ENCODE measurements at regions not wholly inside any gene's neighbourhood (a gene's known extent, or its start where the extent isn't known, plus 50 kb on each side); places are given as distances from the start of the nearest gene placed in this dataset.
"Not testable (repeated sequence)": the region's sequence is repeated elsewhere in the genome, so short reads cannot be mapped to it uniquely, and the experiment has no call there.

- H3K4me1 Mint-ChIP-seq, result no peaks in the 10 kb centered on the region
Measured at GRCh38 chr5:38607396-38607795, 51.0 kb upstream of the LIFR start.

GRCh38 chr5:38607930-38608564 is 51.6 kb upstream of the LIFR start:
- H3K4me1 Mint-ChIP-seq, result no peaks in the 10 kb centered on the region
- no peak overlapping the region for H3K4me3 Mint-ChIP-seq
- DNase-seq, result no peak

More at GRCh38 chr5:38607396-38607795, 51.0 kb upstream of the LIFR start:
- no peak overlapping the region for H3K4me3 Mint-ChIP-seq
- H3K27ac Mint-ChIP-seq, result no peak overlapping the region
- no peak for DNase-seq
- peaks cover 22% of the 10 kb centered on the region for H3K27me3 Mint-ChIP-seq
- H3K9me3 Mint-ChIP-seq, result no peaks in the 10 kb centered on the region
- no peaks in the 10 kb centered on the region for H3K36me3 Mint-ChIP-seq

GRCh38 chr5:38608874-38609273 is 52.4 kb upstream of the LIFR start:
- DNase-seq, result no peak
- Mint-ChIP-seq H3K4me1 (no peaks in the 10 kb centered on the region), H3K36me3 (no peaks in the 10 kb centered on the region), H3K9me3 (no peaks in the 10 kb centered on the region), H3K4me3 (no peak overlapping the region), H3K27ac (no peak overlapping the region), H3K27me3 (peaks cover 24% of the 10 kb centered on the region)

More at GRCh38 chr5:38607930-38608564, 51.6 kb upstream of the LIFR start:
- H3K27me3 Mint-ChIP-seq, result peaks cover 24% of the 10 kb centered on the region
- no peaks in the 10 kb centered on the region for H3K36me3 Mint-ChIP-seq
- H3K9me3 Mint-ChIP-seq, result no peaks in the 10 kb centered on the region
- no peak overlapping the region for H3K27ac Mint-ChIP-seq

GRCh38 chr5:38612851-38613250 is 56.4 kb upstream of the LIFR start:
- Mint-ChIP-seq H3K27me3 (peaks cover 17% of the 10 kb centered on the region), H3K4me3 (no peak overlapping the region), H3K4me1 (no peaks in the 10 kb centered on the region), H3K36me3 (no peaks in the 10 kb centered on the region), H3K27ac (no peak overlapping the region), H3K9me3 (peaks cover 5% of the 10 kb centered on the region)
- DNase-seq, result no peak

- no peaks in the 10 kb centered on the region for H3K4me1 Mint-ChIP-seq
- H3K27ac Mint-ChIP-seq, result no peak overlapping the region
- peaks cover 12% of the 10 kb centered on the region for H3K27me3 Mint-ChIP-seq
- DNase-seq, result no peak
- H3K4me3 Mint-ChIP-seq, result no peak overlapping the region
- peaks cover 7% of the 10 kb centered on the region for H3K9me3 Mint-ChIP-seq
- H3K36me3 Mint-ChIP-seq, result no peaks in the 10 kb centered on the region
Measured at GRCh38 chr5:38613490-38613889, 57.0 kb upstream of the LIFR start.

GRCh38 chr5:38613992-38614836 is 57.8 kb upstream of the LIFR start:
- H3K4me3 Mint-ChIP-seq, result no peak overlapping the region
- no peak overlapping the region for H3K27ac Mint-ChIP-seq
- peaks cover 13% of the 10 kb centered on the region for H3K9me3 Mint-ChIP-seq
- no peak for DNase-seq
- H3K4me1 Mint-ChIP-seq, result no peaks in the 10 kb centered on the region
- peaks cover 11% of the 10 kb centered on the region for H3K27me3 Mint-ChIP-seq
- H3K36me3 Mint-ChIP-seq, result no peaks in the 10 kb centered on the region

- no peaks in the 10 kb centered on the region for H3K4me1 Mint-ChIP-seq
- no peak overlapping the region for H3K4me3 Mint-ChIP-seq
- peaks cover 15% of the 10 kb centered on the region for H3K9me3 Mint-ChIP-seq
- no peak overlapping the region for H3K27ac Mint-ChIP-seq
- H3K36me3 Mint-ChIP-seq, result no peaks in the 10 kb centered on the region
- no peak for DNase-seq
- H3K27me3 Mint-ChIP-seq, result peaks cover 7% of the 10 kb centered on the region
Measured at GRCh38 chr5:38615042-38615441, 58.6 kb upstream of the LIFR start.

- Mint-ChIP-seq H3K4me3 (no peak overlapping the region), H3K4me1 (no peaks in the 10 kb centered on the region), H3K9me3 (peaks cover 20% of the 10 kb centered on the region), H3K27ac (no peak overlapping the region), H3K36me3 (no peaks in the 10 kb centered on the region), H3K27me3 (peaks cover 3% of the 10 kb centered on the region)
- no peak for DNase-seq
Measured at GRCh38 chr5:38615981-38616451, 59.6 kb upstream of the LIFR start.

GRCh38 chr5:38618154-38618553 is 61.7 kb upstream of the LIFR start:
- no peak for DNase-seq
- no peak overlapping the region for H3K27ac Mint-ChIP-seq
- no peaks in the 10 kb centered on the region for H3K36me3 Mint-ChIP-seq
- peaks cover 20% of the 10 kb centered on the region for H3K9me3 Mint-ChIP-seq
- no peak overlapping the region for H3K4me3 Mint-ChIP-seq
- H3K27me3 Mint-ChIP-seq, result no peaks in the 10 kb centered on the region
- H3K4me1 Mint-ChIP-seq, result no peaks in the 10 kb centered on the region

GRCh38 chr5:38621331-38621730 is 64.9 kb upstream of the LIFR start:
- Mint-ChIP-seq H3K9me3 (peaks cover 20% of the 10 kb centered on the region), H3K27me3 (no peaks in the 10 kb centered on the region), H3K36me3 (no peaks in the 10 kb centered on the region), H3K27ac (no peak overlapping the region), H3K4me1 (no peaks in the 10 kb centered on the region), H3K4me3 (no peak overlapping the region)
- no peak for DNase-seq

GRCh38 chr5:38621840-38622437 is 65.5 kb upstream of the LIFR start:
- no peaks in the 10 kb centered on the region for H3K36me3 Mint-ChIP-seq

GRCh38 chr5:38622723-38623129 is 66.3 kb upstream of the LIFR start:
- Mint-ChIP-seq H3K4me1 (no peaks in the 10 kb centered on the region), H3K9me3 (peaks cover 15% of the 10 kb centered on the region), H3K36me3 (no peaks in the 10 kb centered on the region), H3K27ac (no peak overlapping the region), H3K4me3 (no peak overlapping the region), H3K27me3 (no peaks in the 10 kb centered on the region)
- DNase-seq, result no peak

More at GRCh38 chr5:38621840-38622437, 65.5 kb upstream of the LIFR start:
- Mint-ChIP-seq H3K9me3 (peaks cover 20% of the 10 kb centered on the region), H3K4me1 (no peaks in the 10 kb centered on the region), H3K27me3 (no peaks in the 10 kb centered on the region), H3K27ac (no peak overlapping the region), H3K4me3 (no peak overlapping the region)
- no peak for DNase-seq

- H3K4me3 Mint-ChIP-seq, H3K9me3 Mint-ChIP-seq, DNase-seq, H3K27me3 Mint-ChIP-seq, H3K36me3 Mint-ChIP-seq, H3K4me1 Mint-ChIP-seq, H3K27ac Mint-ChIP-seq: not testable (repeated sequence)
Measured at GRCh38 chr5:38624541-38624940, 68.1 kb upstream of the LIFR start.

GRCh38 chr5:38631376-38631775 is 74.9 kb upstream of the LIFR start:
- not testable (repeated sequence) for H3K4me1 Mint-ChIP-seq, H3K36me3 Mint-ChIP-seq, H3K27ac Mint-ChIP-seq, DNase-seq, H3K4me3 Mint-ChIP-seq
- H3K27me3 Mint-ChIP-seq, result peaks cover 22% of the 10 kb centered on the region
- peaks cover 11% of the 10 kb centered on the region for H3K9me3 Mint-ChIP-seq

GRCh38 chr5:38634568-38635369 is 78.3 kb upstream of the LIFR start:
- no peaks in the 10 kb centered on the region for H3K36me3 Mint-ChIP-seq
- H3K4me1 Mint-ChIP-seq, result no peaks in the 10 kb centered on the region
- H3K9me3 Mint-ChIP-seq, result peaks cover 11% of the 10 kb centered on the region
- no peak overlapping the region for H3K4me3 Mint-ChIP-seq
- peaks cover 26% of the 10 kb centered on the region for H3K27me3 Mint-ChIP-seq
- H3K27ac Mint-ChIP-seq, result no peak overlapping the region
- DNase-seq, result no peak
